ENCODE measurements at regions not wholly inside any gene's neighbourhood (a gene's known extent, or its start where the extent isn't known, plus 50 kb on each side); places are given as distances from the start of the nearest gene placed in this dataset.

DNA sequence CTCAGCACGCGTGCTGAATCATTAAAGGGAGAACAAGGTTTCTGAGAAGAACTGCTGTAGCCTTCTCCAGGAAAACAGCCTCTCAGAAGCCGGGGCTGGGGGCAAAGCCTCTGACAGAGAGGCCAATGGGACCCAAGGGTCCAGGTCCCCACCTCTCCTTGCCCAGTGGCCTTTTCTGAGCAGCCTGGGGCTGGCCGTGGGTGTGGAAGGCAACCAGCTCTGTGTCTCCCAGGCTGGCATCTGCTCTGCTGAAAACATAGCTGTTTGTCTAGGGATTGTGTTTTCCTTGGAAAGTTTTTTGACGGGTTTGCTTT lies 261.2 kb downstream of the NPHP4 start:
- H3K27me3 ChIP-seq (ENCODE audit: insufficient read depth, low read length, poor library complexity) = peaks cover 7% of the 10 kb centered on the region
- no peak for DNase-seq
- no peaks in the 10 kb centered on the region for H3K79me2 ChIP-seq (ENCODE audit: insufficient read depth, low read length)

GRCh38 chr1:5730272-5731109 lies 261.7 kb downstream of the NPHP4 start:
- Histone ChIP-seq H3K4me3 (ENCODE audit: low read depth in 1 of 2, low read length in 2 of 2) (no peak overlapping the region), H3K27ac (ENCODE audit: low read length) (no peak overlapping the region), H3K4me1 (ENCODE audit: insufficient read depth, low read length) (no peaks in the 10 kb centered on the region), H3K4me2 (ENCODE audit: insufficient read depth, low read length) (no peak overlapping the region), H3K36me3 (ENCODE audit: insufficient read depth, low read length) (no peaks in the 10 kb centered on the region), H2AFZ (ENCODE audit: low read depth, low read length) (no peak overlapping the region), H3K9ac (ENCODE audit: low read depth, low read length) (no peak overlapping the region), H3K79me2 (ENCODE audit: insufficient read depth, low read length) (no peaks in the 10 kb centered on the region), H4K20me1 (ENCODE audit: insufficient read depth, low read length) (no peaks in the 10 kb centered on the region), H3K27me3 (ENCODE audit: insufficient read depth, low read length, poor library complexity) (peaks cover 7% of the 10 kb centered on the region), H3K9me3 (ENCODE audit: insufficient read depth, low read length, severe bottlenecking) (no peaks in the 10 kb centered on the region)
- DNase-seq (no peak), ATAC-seq (ENCODE audit: insufficient read depth, low read depth) (no peak)
- no peak for TF ChIP-seq CTCF (IDR thresholded peaks at IDR 0.05; ENCODE audit: borderline replicate concordance, extremely low read depth, low read length, poor library complexity, severe bottlenecking)
- no peak for TF ChIP-seq EZH2 (IDR thresholded peaks at IDR 0.05; ENCODE audit: borderline replicate concordance, low read depth, low read length, severe bottlenecking)

More for the DNA sequence above, 261.2 kb downstream of the NPHP4 start:
- Histone ChIP-seq H3K9ac (ENCODE audit: low read depth, low read length) (no peak overlapping the region), H3K4me1 (ENCODE audit: insufficient read depth, low read length) (no peaks in the 10 kb centered on the region), H3K4me2 (ENCODE audit: insufficient read depth, low read length) (no peak overlapping the region), H3K9me3 (ENCODE audit: insufficient read depth, low read length, severe bottlenecking) (no peaks in the 10 kb centered on the region), H2AFZ (ENCODE audit: low read depth, low read length) (no peak overlapping the region), H4K20me1 (ENCODE audit: insufficient read depth, low read length) (no peaks in the 10 kb centered on the region), H3K27ac (ENCODE audit: low read length) (no peak overlapping the region), H3K4me3 (ENCODE audit: low read depth in 1 of 2, low read length in 2 of 2) (no peak overlapping the region), H3K36me3 (ENCODE audit: insufficient read depth, low read length) (no peaks in the 10 kb centered on the region)
- TF ChIP-seq CTCF (IDR thresholded peaks at IDR 0.05; ENCODE audit: borderline replicate concordance, extremely low read depth, low read length, poor library complexity, severe bottlenecking) = no peak
- TF ChIP-seq EZH2 (IDR thresholded peaks at IDR 0.05; ENCODE audit: borderline replicate concordance, low read depth, low read length, severe bottlenecking) = no peak
- no peak for ATAC-seq (ENCODE audit: insufficient read depth, low read depth)

GRCh38 chr1:5729636-5730145 lies 262.5 kb downstream of the NPHP4 start:
- no peak for ATAC-seq (ENCODE audit: insufficient read depth, low read depth)
- Histone ChIP-seq H3K79me2 (ENCODE audit: insufficient read depth, low read length) (no peaks in the 10 kb centered on the region), H3K4me3 (ENCODE audit: low read depth in 1 of 2, low read length in 2 of 2) (no peak overlapping the region), H3K27ac (ENCODE audit: low read length) (no peak overlapping the region), H2AFZ (ENCODE audit: low read depth, low read length) (no peak overlapping the region), H3K36me3 (ENCODE audit: insufficient read depth, low read length) (no peaks in the 10 kb centered on the region), H3K9me3 (ENCODE audit: insufficient read depth, low read length, severe bottlenecking) (no peaks in the 10 kb centered on the region), H4K20me1 (ENCODE audit: insufficient read depth, low read length) (no peaks in the 10 kb centered on the region), H3K4me1 (ENCODE audit: insufficient read depth, low read length) (no peaks in the 10 kb centered on the region), H3K4me2 (ENCODE audit: insufficient read depth, low read length) (no peak overlapping the region), H3K27me3 (ENCODE audit: insufficient read depth, low read length, poor library complexity) (peaks cover 7% of the 10 kb centered on the region), H3K9ac (ENCODE audit: low read depth, low read length) (no peak overlapping the region)
- DNase-seq = no peak
- TF ChIP-seq CTCF (IDR thresholded peaks at IDR 0.05; ENCODE audit: borderline replicate concordance, extremely low read depth, low read length, poor library complexity, severe bottlenecking) (no peak), EZH2 (IDR thresholded peaks at IDR 0.05; ENCODE audit: borderline replicate concordance, low read depth, low read length, severe bottlenecking) (no peak)
